ENCODE measurements at regions not wholly inside any gene's neighbourhood (a gene's known extent, or its start where the extent isn't known, plus 50 kb on each side); places are given as distances from the start of the nearest gene placed in this dataset.

DNA sequence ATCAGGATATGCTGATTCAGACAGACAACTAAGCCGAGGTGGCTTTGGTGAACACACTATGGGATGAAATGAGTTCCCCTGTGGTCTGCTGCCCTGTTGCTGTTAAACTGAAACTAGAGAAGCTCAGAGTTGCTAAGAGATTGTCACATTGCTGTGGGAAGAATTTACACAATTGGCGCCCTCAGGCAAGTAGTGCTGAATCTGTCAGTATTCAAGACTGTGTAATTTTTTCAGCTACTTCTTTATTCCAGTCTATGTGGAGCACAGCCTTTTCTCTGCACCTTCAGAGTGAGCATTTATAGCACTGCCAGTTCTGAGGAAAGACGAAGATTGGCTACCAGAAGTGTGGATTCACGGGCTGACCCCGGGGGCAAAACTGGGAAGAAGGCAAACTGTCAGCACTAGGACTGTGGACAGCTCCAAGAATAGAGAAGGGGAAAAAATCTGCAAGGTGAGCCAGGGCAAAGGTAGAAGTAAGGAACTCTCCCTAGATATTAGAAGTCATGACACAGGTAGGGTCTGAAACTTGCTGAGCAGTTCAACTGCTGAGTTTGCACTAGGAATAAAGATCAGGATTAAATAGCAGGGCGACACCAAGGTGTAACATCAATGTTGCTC is 218.8 kb upstream of the TMPO start:
- DNase-seq: no peak

DNA sequence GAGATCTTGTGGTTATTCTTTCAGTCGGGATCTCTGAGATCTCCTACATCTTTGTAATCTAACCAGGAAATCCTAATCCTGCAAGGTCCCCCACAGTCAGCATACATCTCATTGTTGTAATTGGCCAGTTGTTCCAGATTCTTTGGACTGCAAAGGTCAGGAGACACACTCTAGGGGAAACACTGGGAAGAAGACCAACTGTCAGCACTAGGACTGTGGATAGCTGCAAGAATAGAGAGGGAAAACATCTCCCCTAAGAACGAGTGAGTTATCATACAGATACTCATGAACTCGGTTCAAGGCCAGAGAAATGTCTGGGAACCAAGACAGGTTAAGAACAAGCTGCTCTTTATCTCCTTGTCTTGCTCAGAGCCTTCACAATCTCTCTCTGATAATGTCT is 217.9 kb upstream of the TMPO start:
- DNase-seq: no peak

DNA sequence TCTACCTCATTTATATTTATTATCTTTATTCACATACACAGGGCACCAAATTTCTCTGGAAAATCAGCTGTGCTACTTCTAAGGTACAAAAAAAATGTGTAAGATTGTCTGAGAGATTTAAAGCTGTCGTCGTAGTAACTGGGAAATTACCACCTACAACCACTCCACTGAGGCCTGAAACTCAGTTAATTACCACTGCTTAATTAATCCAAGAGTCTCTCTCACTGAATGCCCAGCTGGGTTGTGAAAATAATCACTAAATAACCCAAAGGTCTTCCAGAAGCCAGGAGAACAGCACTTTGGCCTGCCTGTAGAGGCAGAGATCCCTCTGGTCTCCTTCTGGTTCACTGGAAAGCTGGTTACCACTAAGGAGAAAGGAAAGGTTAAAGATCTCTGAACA is 207.2 kb upstream of the TMPO start:
- no peak for DNase-seq

DNA sequence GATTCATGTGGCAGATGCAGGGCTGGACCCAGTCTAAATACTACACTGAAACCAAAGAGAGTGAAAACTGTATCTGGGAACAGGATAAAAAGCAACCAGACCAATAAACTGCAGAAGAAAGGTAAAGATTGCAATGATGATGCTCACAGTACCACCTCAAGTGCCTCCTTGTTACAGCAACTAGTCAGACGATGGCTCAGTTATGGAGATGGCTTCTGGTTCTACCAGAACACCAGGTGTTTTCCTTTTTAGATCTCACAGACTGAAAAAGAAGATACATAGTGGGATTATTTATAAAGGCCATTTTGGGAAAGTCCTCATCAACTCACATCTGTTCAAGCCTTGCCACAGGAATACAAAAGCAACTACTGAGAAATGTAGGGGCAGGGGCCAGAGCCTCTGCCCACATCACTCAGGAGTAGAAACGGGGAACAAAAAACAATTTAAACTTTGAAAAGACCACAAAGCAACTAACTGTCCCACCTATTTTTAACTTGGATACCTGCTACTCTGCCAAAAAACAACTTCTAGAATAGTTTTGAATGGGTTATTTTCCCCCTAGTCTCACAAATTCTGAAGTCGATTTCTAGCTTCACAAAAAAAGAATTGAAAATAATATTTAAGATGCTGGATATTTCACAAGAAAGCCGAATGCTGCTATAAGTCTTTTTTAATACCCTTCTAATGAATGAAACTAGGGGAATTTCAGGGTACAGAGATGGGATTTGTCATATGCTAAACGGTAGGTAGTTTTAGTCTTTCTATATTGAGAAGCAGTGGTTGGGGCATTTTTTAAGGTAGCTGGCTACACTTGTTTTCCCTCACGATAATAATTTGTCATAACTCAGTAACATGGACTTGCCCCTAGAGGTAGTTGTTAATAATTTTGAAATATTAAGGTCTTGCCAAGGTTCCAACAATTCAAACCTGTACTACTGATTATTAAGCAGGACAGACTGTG is 197.2 kb upstream of the TMPO start:
- DNase-seq: no peak

DNA sequence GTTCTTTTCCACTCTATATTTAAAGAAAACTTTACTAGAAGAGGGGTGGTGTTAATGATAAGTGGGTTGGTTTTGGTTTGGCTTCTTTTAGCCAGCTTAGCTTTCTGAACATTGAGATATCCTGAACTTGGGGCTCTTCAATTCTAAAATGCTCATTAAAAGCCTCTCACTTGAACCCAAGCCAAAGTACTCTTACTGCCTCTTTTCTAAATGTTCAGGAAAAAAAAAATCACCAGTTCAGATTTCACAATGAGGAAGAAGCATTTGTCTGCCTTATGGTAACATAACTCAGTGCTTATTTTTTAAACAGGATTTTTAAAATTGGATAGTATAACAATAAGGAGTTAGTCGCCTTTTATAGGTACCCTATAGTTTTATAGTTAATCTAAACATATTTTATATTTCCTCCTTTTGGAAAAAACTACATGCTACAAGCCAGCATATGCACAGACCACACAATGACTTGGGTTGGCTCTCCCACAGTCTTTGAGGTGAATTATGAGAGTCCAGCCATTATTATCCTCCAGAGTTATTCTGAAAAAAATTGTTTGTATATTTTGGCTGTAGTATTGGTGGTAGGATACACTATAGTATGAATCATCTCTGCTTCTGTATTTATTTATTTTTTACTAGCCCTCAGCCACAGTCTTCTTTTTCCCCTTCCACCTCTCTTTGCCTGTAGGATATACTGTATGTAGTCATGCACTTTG is 195.5 kb upstream of the TMPO start:
- no peak for DNase-seq

DNA sequence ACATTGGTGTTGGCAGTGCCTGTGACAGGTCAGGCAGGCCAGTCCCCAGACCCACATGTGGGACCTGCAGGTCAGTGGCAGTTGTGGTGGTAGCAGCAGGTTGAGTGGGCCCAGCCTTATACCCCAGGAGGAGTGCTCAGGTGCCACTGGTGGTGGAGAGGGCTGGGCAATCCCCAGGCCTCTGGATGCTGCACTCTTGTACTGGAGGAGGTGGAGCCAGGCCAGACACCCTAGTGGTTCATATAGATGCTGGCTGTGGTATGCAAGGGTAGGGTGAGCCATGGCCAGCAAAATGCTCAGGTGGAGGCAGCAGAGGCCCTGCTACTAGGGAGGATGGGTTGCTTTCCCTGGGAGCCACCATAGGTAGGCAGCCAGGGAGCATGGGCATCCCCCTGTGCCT is 190.4 kb upstream of the TMPO start:
- no peak for DNase-seq

DNA sequence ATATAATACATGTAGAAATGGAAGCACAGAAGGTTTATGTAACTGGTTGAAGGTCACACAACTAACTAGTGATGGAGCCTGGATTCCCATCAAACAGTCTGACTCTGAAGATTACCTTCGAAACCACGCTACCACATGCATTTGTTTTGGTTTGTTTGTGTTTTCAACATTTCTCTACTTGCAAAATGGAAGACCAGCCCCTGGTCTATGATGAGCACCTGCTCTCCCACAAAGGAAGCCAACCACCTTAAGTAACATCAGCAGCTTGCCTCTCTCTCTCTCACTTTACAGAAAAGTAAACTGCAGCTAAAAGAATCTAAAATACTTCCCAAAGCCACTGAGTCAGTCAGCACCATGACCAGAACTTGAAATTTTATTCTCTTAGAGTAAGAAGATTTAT is 186.9 kb upstream of the TMPO start:
- no peak for DNase-seq

DNA sequence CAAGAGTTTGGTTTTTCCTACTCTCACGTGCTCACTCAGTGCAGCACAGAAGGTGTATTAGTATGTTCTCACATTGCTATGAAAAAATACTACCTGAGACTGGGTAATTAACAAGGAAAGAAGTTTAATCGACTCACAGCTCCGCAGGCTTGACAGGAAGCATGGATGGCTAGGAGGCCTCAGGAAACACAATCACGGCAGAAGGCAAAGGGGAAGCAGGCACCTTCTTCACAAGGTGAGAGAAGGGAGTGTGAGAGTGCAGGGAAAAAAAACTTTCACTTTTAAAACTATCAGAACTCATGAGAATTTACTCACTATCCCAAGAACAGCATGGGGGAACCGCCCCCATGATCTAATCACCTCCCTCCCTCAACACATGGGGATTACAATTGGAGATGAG is 185.8 kb upstream of the TMPO start:
- no peak for DNase-seq

DNA sequence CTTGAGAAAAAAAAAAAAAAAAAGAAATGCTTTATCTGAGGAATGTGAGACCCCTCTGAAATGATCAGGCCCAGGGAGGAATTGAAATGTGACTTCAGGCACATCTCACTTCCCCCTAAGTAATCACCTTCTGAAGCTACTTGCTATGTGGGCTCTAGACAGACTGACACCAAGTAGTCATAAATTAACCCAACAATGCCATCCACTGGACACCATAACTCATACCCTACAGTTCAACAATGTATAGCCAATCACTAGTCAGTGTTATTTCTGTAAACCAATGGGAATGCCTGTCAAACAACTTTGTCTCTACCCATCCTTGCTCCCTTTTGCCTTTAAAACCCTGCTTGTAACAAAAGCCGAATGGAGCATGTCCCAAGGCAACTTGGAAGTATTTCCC is 182.7 kb upstream of the TMPO start:
- DNase-seq: no peak

DNA sequence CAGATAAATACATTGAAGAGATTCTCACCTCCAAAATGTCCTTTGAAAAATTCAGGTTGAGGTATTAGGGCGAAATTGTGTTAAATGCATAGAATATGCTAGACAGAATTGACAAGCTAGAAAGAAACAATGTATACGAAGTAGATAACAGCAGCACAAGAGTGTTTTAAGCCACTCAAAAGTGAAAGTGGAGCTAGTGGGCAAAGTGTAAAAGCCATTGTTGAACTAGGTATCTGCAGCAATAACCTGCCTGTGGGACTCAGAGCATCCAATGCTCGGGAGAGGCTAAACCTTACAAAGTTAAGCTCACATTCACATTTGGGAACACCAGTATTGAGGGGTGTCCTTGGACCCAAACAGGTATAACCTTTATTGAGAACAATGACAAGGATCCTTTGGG is 180.6 kb upstream of the TMPO start:
- DNase-seq: no peak

DNA sequence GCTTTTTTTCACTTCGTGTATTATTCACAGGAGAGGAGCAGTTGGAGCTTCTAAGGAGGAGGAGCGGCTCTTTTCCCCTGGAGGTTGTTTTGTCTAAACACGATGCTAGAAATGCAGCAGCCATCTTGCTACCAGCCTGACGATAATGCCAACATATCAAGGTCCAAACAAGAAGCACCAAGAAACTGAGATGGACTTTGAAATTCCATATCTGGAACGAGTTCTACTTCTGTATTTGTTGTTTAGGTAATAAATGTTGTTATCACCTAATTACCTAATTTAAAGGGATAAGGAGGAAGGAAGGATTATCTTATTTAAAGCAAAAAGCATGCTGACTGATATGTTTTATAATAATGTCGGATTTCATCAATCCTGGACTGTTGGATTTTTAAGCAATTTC is 174.4 kb upstream of the TMPO start:
- DNase-seq: no peak

DNA sequence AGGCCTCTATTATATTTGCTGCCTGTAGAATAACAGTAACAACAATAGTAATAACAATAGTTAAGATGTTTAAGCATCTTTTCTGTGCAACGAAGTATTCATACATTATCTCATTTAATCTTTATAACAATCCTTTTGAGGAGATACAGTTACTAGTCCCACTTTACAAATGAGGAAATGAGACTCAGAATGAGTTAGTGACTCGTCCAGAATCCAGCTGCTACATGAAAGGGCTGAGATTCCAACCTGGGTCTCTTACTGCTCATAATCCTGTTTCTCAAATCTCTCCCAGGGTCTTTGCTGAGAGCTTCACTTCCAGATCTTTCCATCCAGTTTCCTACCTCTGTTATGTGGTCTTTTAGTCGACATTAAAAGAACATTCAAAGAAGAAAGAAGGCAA is 173.7 kb upstream of the TMPO start:
- no peak for DNase-seq

DNA sequence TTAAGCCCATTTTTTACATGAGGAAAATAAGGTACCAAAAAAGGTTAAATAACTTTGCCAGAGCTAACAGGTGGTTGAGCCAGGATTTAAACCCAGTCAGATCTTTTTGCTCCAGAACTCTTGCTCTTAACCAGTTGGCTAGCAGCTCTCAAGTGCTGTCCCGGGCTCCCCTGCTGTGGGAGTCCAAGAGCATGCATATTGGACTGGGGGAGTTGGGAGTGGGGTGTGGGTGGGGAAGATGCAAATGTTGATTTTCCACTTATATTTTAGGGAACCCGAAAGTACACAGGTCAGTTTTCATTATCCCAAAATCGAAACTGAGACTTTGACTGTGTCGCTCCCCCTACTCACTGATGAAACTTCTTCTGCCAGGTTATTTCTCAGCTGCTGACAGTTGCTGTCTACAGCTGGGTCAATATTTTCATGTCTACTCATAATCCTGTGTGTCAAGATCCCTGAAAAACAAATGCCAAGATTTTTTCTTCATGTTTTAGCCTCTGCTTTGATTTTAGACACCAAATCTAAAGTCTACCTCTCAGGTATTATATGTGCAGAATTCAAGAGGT is 172.3 kb upstream of the TMPO start:
- DNase-seq: no peak

DNA sequence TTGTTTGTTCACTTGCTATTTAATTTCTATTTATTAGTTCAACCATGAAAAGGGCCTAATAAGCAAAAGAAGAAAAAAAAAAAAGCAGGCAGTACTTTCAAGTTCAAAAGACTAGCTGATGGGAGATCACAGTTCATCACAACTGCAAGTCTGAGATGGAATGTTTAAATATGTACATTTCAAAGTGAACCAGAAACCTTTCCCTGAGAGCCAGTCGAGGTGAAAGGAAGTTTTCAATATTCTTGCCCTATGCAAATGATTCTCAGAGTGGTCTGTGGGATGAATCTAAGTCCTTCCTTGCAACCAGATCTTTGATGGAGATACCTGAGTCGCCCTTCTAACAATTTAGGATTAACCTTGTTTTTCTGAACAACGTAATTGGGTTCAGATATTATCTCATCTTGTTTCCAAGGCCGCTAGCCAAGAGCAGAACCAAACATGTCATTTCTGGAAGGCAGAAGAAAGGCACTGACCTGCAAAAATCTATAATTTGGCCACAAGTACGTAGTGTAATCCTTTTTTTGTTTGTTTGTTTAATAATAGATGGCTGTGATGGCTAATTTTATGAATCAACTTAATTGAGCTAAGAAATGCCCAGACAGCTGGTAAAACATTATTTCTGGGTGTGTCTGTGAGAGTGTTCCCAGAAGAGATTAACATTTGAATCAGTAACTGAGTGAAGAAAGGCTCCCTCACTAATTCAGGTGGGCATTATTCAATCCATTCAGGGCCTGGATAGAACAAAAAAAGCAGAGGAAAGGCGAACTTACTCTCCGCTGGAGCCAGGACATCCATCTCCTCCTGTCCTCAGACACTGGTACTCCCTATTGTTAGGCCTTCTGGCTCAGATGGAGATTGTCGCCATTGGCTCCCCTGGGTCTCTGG is 171.1 kb upstream of the TMPO start:
- DNase-seq: no peak

DNA sequence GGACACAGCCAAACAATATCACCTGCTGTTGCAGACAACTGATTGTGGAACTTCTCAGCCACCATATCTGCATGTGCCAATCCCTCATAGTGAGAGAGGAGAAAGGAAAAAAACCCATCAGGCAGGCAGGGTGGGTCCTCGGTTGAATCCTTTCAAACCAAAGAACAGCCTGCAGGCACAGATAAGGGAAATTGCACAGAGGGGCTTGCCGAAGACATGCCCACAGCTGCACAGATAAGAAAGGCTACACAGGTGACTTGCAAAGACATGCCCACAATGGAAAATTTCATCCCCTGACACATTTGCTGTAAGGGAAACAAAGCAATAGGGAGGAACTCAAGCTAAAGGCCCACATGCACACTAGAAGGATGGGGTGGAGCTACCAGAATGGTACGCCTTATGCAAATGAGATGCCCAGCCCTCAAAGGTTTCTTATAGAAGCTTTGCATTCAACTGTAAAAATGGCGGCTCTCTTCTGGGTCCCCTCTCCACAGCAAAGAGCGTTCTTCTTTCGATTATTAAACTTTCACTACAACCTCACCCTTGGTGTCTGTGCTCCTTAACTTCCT is 170.0 kb upstream of the TMPO start:
- peak; percentile 47 for DNase-seq

DNA sequence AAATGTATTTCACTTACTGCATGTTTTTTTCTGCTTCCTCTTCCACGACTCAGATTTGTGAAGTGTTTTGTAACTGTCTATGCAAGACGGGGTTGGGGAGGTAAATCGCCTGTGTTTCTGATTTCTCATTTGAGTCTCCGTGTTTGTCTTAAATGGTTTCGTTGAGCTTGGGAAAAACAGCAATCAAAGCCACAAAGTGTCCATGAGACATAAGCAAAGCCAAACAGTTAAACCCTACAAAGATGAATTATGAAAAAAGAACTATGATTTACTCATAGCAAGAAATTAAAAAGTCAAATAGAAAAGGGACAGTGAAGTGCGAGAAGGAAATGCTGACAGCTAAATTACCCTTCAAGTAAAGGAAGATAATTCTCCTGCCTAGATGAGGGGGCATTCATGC is 164.3 kb upstream of the TMPO start:
- DNase-seq: no peak

DNA sequence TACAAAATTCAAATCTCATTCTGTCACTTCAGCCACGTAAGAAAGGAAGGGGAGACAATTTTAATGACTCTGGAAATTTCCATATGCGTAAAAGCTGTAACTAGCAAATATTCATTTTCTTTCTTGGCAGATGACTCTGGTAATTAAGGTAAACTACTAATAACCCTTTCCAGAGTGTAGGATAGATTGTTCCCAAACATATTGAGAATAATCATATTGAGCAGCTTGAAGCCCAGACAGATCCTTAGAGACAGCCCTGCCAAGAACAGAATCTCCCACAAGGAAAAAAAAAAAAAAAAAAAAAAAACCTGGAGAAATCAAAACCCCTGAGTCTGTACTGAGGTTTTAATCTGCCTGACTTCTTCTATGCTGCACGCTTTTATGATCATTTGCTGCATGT is 163.6 kb upstream of the TMPO start:
- no peak for DNase-seq

DNA sequence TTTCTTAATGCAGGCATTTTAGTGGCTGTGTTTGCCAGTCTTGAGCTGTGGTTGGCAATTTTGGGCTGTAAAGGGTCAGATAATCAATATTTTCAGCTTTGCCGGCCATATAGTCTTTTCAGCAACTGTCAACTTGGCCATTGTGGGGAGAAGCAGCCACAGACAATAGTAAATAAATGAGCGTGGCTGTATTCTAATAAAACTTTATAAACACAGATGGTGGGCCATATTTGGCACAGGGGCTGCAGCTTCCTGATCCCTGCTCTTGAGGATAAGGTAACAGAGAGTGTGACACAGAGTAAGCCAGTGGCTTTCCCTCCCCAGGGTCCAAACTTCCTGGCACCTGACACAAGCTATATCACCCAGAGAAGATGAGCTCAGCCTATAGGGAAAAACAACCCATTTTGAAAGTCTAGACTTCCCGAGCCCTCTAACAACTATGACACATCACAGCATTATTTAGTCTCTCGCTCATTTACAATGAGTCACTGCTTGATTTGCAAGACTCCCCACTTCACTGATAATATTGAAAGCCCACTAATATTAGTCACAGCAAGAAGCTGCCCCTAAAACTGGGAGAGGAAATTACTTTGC is 163.1 kb upstream of the TMPO start:
- no peak for DNase-seq

DNA sequence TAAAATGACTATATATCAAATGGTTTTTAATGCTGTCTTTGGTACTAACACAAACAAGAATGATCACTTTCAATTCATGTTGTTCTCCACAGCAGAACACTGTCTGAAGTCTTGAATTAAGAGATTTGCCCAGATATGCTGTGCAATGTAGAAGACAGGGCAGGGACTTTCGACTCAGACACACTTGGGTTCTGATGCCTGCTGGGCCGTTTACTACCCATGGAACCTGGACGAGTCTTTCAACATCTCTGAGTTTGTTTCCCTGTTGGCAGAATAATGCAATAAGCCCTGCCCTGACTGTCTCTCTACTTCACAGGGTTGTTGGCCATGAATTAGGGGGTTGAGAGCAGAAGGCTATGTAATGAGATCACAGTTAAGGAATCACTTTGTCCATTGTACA is 162.6 kb upstream of the TMPO start:
- DNase-seq: no peak

DNA sequence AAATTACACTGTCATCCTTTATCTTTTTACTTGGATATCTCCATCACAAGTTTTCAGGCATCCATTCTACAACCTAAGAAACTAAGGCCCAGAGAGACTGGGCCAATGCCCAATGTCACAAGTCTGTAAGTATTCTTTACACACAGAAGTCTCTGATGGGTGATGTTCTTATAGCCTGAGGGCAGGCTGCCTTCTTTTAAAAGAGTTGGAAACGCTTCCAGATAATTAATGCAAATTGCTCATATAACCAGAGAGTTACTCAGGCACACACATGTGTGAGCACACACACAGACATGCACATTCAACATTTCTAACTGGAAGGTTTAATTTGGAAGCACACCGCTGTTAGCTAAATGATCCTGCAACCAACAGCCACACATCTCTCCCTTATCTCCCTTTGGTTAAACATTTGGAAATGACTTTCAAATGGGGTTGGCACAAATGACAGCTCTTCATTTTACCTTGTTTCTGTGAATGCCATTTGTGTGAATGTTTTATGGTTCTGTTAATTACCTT is 160.8 kb upstream of the TMPO start:
- no peak for DNase-seq

DNA sequence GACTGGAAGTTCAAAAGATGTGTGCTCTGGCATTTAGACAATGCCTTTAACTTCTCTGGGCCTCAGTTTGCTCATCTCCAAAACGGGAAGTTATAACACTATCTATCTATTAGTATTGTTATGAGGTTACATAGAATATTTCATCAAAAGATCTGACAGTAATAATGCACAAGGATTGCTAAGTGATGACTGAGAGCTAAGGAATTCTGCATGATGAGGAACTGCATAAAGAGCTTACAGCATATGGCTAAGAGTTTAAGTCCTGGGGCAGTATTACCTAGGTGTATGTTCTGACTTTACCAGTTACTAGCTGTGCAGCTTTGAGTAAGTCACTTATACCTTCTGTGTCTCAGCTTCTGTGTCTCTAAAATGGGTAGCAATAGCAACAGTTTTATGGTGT is 160.1 kb upstream of the TMPO start:
- DNase-seq: no peak

DNA sequence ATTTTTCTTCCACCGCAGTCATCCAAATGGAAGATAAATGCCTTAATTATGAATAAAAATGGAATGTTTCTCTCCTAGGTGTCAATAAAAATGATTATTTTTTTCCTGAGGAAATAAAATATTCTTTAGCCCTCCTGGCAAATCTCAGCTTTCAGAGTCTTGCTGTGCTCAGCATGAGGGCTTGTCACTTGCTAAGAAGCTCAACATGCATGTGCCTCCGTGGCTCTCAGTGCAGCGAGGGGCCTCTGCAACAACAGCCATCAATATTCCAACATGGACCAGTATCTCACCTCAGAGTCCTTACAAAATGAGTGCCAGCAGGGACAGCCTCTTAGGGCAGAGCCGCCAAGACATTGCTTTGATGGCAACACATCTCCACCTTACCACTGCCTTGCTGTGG is 159.5 kb upstream of the TMPO start:
- DNase-seq: no peak

Data from hematopoietic multipotent progenitor cell treated with erythropoietin and hydrocortisone succinate and interleukin-3 and kit ligand, for 8 days (in vitro differentiated cells).